ENCODE measurements at regions not wholly inside any gene's neighbourhood (a gene's known extent, or its start where the extent isn't known, plus 50 kb on each side); places are given as distances from the start of the nearest gene placed in this dataset.
"Not testable (repeated sequence)": the region's sequence is repeated elsewhere in the genome, so short reads cannot be mapped to it uniquely, and the experiment has no call there.

DNA sequence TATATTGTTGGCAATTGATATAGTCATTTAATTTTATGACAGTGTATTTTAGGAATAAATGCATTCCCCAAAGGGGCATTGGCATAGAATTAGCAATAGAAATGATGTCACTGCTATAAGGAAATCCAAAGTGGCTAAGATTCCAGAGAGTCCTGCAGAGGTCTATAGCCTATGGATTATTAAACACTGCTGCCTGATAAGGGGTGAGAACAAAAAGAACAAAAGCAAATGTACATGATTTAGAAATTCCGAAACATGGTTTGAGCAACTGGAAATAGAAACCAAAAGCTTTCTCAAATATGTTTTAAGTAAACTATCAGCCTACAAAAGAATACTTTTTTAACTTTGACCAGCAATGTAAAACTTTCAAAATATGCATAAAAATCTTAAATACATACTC lies 280.1 kb upstream of the RASGRP1 start:
- Histone ChIP-seq H3K4me3 (no peak overlapping the region), H3K36me3 (replicated peaks) (no peaks in the 10 kb centered on the region), H3K4me1 (no peaks in the 10 kb centered on the region), H3K27me3 (ENCODE audit: low read depth) (no peaks in the 10 kb centered on the region), H3K9me3 (no peaks in the 10 kb centered on the region)
- in situ Hi-C loops (cut with MboI; ENCODE audit: low sequenced_read_pairs) = no loop called here
- DNase-seq (ENCODE audit: low spot score in 2 of 2) = no peak

DNA sequence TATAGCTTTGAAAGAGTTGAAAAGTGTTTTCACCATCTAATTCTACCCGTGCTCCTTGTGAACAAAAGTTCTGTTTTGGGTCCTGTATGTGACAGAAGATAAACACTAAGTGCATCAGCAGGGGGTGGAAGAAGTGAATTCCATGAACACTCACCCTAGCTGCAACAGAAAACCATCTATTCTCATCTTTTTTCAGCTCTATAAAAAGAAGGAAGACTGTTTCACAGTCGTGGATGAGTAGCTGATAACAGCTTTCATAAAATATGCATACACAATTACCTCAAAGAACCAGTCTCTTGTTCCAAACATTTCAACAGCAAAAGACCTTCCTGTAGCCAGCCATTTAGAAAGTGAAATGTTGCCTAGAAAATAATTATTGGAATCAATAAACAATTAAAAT lies 281.7 kb upstream of the RASGRP1 start:
- Histone ChIP-seq H3K4me3 (no peak overlapping the region), H3K4me1 (no peaks in the 10 kb centered on the region), H3K9me3 (no peaks in the 10 kb centered on the region), H3K27me3 (ENCODE audit: low read depth) (no peaks in the 10 kb centered on the region), H3K36me3 (replicated peaks) (no peaks in the 10 kb centered on the region)
- in situ Hi-C loops (cut with MboI; ENCODE audit: low sequenced_read_pairs) = no loop called here
- DNase-seq (ENCODE audit: low spot score in 2 of 2) = no peak

GRCh38 chr15:38847666-38848065 lies 283.1 kb upstream of the RASGRP1 start:
- DNase-seq (ENCODE audit: low spot score in 2 of 2) = no peak
- Histone ChIP-seq H3K36me3 (replicated peaks) (no peaks in the 10 kb centered on the region), H3K4me3 (no peak overlapping the region), H3K4me1 (no peaks in the 10 kb centered on the region), H3K9me3 (no peaks in the 10 kb centered on the region), H3K27me3 (ENCODE audit: low read depth) (no peaks in the 10 kb centered on the region)
- in situ Hi-C loops (cut with MboI; ENCODE audit: low sequenced_read_pairs) = no loop called here

- Histone ChIP-seq H3K27me3 (ENCODE audit: low read depth) (no peaks in the 10 kb centered on the region), H3K9me3 (no peaks in the 10 kb centered on the region), H3K36me3 (replicated peaks) (no peaks in the 10 kb centered on the region), H3K4me3 (no peak overlapping the region), H3K4me1 (no peaks in the 10 kb centered on the region)
- DNase-seq (ENCODE audit: low spot score in 2 of 2) = no peak
- in situ Hi-C loops (cut with MboI; ENCODE audit: low sequenced_read_pairs) = no loop called here
These were observed 284.4 kb upstream of the RASGRP1 start for GRCh38 chr15:38849046-38849445.

- H3K36me3 ChIP-seq (replicated peaks); H3K27me3 ChIP-seq (ENCODE audit: low read depth); H3K4me3 ChIP-seq; H3K4me1 ChIP-seq; in situ Hi-C loops (cut with MboI; ENCODE audit: low sequenced_read_pairs); H3K9me3 ChIP-seq; DNase-seq (ENCODE audit: low spot score in 2 of 2): not testable (repeated sequence)
These were observed 287.6 kb upstream of the RASGRP1 start for GRCh38 chr15:38852188-38852587.

- H3K27me3 ChIP-seq (ENCODE audit: low read depth) = no peaks in the 10 kb centered on the region
- no peaks in the 10 kb centered on the region for H3K9me3 ChIP-seq
- DNase-seq (ENCODE audit: low spot score in 2 of 2) = peak in 1 of 2 experiments; percentile 27
- in situ Hi-C loops (cut with MboI; ENCODE audit: low sequenced_read_pairs) = no loop called here
- H3K4me3 ChIP-seq = no peak overlapping the region
- H3K36me3 ChIP-seq (replicated peaks) = no peaks in the 10 kb centered on the region
- H3K4me1 ChIP-seq = no peaks in the 10 kb centered on the region
These were observed 289.0 kb upstream of the RASGRP1 start for GRCh38 chr15:38853608-38854007.

GRCh38 chr15:38854506-38854905 lies 289.9 kb upstream of the RASGRP1 start:
- in situ Hi-C loops (cut with MboI; ENCODE audit: low sequenced_read_pairs) = no loop called here
- Histone ChIP-seq H3K27me3 (ENCODE audit: low read depth) (no peaks in the 10 kb centered on the region), H3K9me3 (no peaks in the 10 kb centered on the region), H3K4me1 (no peaks in the 10 kb centered on the region), H3K4me3 (no peak overlapping the region), H3K36me3 (replicated peaks) (no peaks in the 10 kb centered on the region)
- DNase-seq (ENCODE audit: low spot score in 2 of 2) = no peak

- Histone ChIP-seq H3K9me3 (no peaks in the 10 kb centered on the region), H3K27me3 (ENCODE audit: low read depth) (no peaks in the 10 kb centered on the region), H3K4me1 (no peaks in the 10 kb centered on the region), H3K36me3 (replicated peaks) (no peaks in the 10 kb centered on the region), H3K4me3 (no peak overlapping the region)
- in situ Hi-C loops (cut with MboI; ENCODE audit: low sequenced_read_pairs) = no loop called here
- DNase-seq (ENCODE audit: low spot score in 2 of 2) = no peak
These were observed 293.2 kb upstream of the RASGRP1 start for GRCh38 chr15:38857814-38858213.

- no peak for DNase-seq (ENCODE audit: low spot score in 2 of 2)
- no peaks in the 10 kb centered on the region for H3K4me1 ChIP-seq
- no peak overlapping the region for H3K4me3 ChIP-seq
- H3K9me3 ChIP-seq = no peaks in the 10 kb centered on the region
- H3K36me3 ChIP-seq (replicated peaks) = no peaks in the 10 kb centered on the region
- H3K27me3 ChIP-seq (ENCODE audit: low read depth) = no peaks in the 10 kb centered on the region
- in situ Hi-C loops (cut with MboI; ENCODE audit: low sequenced_read_pairs) = no loop called here
These were observed 295.0 kb upstream of the RASGRP1 start for GRCh38 chr15:38859574-38859973.

DNA sequence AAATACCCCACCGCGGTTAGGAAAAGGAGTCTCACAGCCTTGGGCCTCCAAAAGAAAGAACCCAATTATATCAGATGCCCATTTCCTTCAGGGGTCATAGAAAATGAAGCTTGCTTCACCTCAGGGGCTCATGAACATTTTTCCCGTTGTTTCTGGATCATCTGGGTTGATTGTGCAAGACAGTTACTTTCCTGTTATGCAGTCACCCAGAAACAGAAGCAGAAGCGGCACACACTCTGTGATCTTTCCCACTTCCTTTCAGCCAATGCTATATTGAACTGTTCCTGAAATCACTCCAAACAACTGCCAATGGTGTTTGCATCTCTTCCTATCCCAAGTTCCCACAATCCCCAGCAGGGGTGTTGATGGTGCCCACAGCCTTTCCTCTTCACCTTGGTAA lies 295.6 kb upstream of the RASGRP1 start:
- in situ Hi-C loops (cut with MboI; ENCODE audit: low sequenced_read_pairs) = no loop called here

DNA sequence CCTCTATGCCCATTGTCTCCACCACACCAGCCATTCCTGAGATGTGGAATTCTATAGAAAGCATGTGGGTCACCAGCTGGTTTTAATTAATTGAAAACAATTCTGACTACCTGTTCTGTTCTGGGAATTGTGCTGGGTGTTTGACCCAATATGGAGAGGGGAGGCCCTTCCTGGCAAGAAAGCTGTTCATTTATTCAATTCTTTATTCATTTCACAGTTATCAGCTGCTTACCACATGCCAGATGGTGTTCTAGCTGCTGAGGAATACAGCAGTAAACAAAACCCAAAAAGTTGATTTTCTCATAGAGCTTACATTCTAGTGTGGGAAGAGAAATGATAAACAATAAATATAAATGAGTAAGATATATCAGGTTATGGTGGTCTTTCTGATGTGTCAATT lies 296.1 kb upstream of the RASGRP1 start:
- Histone ChIP-seq H3K36me3 (replicated peaks) (no peaks in the 10 kb centered on the region), H3K4me1 (no peaks in the 10 kb centered on the region), H3K9me3 (no peaks in the 10 kb centered on the region), H3K4me3 (no peak overlapping the region), H3K27me3 (ENCODE audit: low read depth) (no peaks in the 10 kb centered on the region)
- in situ Hi-C loops (cut with MboI; ENCODE audit: low sequenced_read_pairs) = no loop called here
- DNase-seq (ENCODE audit: low spot score in 2 of 2) = no peak

More for the DNA sequence above, 295.6 kb upstream of the RASGRP1 start:
- H3K27me3 ChIP-seq (ENCODE audit: low read depth) = no peaks in the 10 kb centered on the region
- H3K4me3 ChIP-seq = no peak overlapping the region
- H3K9me3 ChIP-seq = no peaks in the 10 kb centered on the region
- DNase-seq (ENCODE audit: low spot score in 2 of 2) = no peak
- H3K36me3 ChIP-seq (replicated peaks) = no peaks in the 10 kb centered on the region
- no peaks in the 10 kb centered on the region for H3K4me1 ChIP-seq

GRCh38 chr15:38861108-38861507 lies 296.5 kb upstream of the RASGRP1 start:
- no peak for DNase-seq (ENCODE audit: low spot score in 2 of 2)
- no peaks in the 10 kb centered on the region for H3K4me1 ChIP-seq
- H3K9me3 ChIP-seq = no peaks in the 10 kb centered on the region
- no peaks in the 10 kb centered on the region for H3K36me3 ChIP-seq (replicated peaks)
- H3K27me3 ChIP-seq (ENCODE audit: low read depth) = no peaks in the 10 kb centered on the region
- no peak overlapping the region for H3K4me3 ChIP-seq
- in situ Hi-C loops (cut with MboI; ENCODE audit: low sequenced_read_pairs) = no loop called here

GRCh38 chr15:38862099-38862498 lies 297.5 kb upstream of the RASGRP1 start:
- in situ Hi-C loops (cut with MboI; ENCODE audit: low sequenced_read_pairs) = no loop called here
- no peak for DNase-seq (ENCODE audit: low spot score in 2 of 2)
- no peaks in the 10 kb centered on the region for H3K9me3 ChIP-seq

DNA sequence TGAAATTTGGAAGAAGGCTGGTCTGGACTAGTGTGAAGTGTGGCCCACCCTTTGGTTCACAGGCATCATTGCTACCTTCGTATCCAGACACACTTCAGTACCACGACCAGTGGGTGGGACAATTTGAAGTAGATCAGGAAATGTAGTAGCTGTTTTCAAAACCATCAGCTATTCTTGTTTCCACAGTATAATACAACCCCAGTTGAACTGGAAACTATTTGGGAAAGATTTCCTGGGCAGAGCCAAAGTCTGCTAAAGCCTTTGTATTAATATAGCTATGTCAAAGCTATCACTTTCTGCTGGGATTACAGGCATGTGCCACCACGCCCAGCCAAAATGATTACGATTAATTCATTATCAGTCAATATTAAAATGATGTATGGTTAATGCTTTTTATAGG lies 298.8 kb upstream of the RASGRP1 start:
- Histone ChIP-seq H3K4me3 (no peak overlapping the region), H3K36me3 (replicated peaks) (no peaks in the 10 kb centered on the region), H3K4me1 (no peaks in the 10 kb centered on the region), H3K9me3 (no peaks in the 10 kb centered on the region), H3K27me3 (ENCODE audit: low read depth) (no peaks in the 10 kb centered on the region)
- DNase-seq (ENCODE audit: low spot score in 2 of 2) = no peak
- in situ Hi-C loops (cut with MboI; ENCODE audit: low sequenced_read_pairs) = no loop called here

More at GRCh38 chr15:38862099-38862498, 297.5 kb upstream of the RASGRP1 start:
- Histone ChIP-seq H3K4me1 (no peaks in the 10 kb centered on the region), H3K4me3 (no peak overlapping the region), H3K36me3 (replicated peaks) (no peaks in the 10 kb centered on the region), H3K27me3 (ENCODE audit: low read depth) (no peaks in the 10 kb centered on the region)

DNA sequence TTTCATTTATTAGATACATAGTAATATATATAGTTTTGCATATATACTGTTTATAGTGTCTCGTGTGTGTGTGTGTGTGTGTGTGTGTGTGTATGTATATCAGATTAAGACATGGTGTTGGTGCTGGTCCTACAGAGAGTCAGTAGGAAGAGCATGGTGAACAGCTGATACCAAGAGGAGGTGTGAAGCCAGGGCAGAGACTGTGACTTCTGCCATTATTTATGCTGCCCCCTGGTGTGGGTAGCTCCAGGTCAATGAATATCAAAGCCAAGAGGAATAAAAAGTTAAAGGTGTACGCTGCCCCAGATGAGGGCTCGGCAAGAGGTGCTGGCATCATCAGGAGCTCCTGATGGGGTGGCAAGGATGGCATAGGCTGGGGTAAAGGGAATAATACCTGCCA lies 299.5 kb upstream of the RASGRP1 start:
- H3K4me1 ChIP-seq = no peaks in the 10 kb centered on the region
- H3K36me3 ChIP-seq (replicated peaks) = no peaks in the 10 kb centered on the region
- no peaks in the 10 kb centered on the region for H3K9me3 ChIP-seq
- H3K4me3 ChIP-seq = no peak overlapping the region
- no peaks in the 10 kb centered on the region for H3K27me3 ChIP-seq (ENCODE audit: low read depth)
- no peak for DNase-seq (ENCODE audit: low spot score in 2 of 2)
- in situ Hi-C loops (cut with MboI; ENCODE audit: low sequenced_read_pairs) = no loop called here

Data from HAP-1 (cell line).